ENCODE measurements at regions not wholly inside any gene's neighbourhood (a gene's known extent, or its start where the extent isn't known, plus 50 kb on each side); places are given as distances from the start of the nearest gene placed in this dataset.
"Not testable (repeated sequence)": the region's sequence is repeated elsewhere in the genome, so short reads cannot be mapped to it uniquely, and the experiment has no call there.

- no peak for DNase-seq
Measured at GRCh38 chr2:106288873-106289272, 94.8 kb upstream of the UXS1 start.

- no peak for DNase-seq
Measured at GRCh38 chr2:106285237-106285829, 91.2 kb upstream of the UXS1 start.

- no peak for DNase-seq
Measured at GRCh38 chr2:106284691-106285202, 90.6 kb upstream of the UXS1 start.

DNA sequence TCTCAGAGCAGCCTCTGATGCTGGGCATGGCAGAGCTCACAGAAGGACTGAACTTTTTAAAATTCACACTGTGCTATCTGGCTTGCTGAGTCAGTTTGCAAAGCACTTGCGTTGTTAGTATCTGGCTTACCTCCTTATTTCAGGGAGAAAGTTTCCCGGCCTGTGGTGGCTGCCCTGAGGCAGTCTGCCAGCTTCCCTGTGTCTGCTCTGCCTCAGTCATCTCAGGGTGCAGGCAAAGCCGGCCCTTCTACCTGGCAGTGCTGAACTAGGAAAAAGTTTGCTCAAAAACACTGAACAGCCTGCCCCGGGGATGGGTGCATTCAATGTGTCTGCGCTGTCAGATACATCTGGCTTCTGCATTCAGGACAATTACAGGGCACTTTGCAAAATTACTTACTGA lies 90.2 kb upstream of the UXS1 start:
- peak; percentile 12 for DNase-seq

- DNase-seq, result not testable (repeated sequence)
Measured at GRCh38 chr2:106283228-106284152, 89.4 kb upstream of the UXS1 start.

DNA sequence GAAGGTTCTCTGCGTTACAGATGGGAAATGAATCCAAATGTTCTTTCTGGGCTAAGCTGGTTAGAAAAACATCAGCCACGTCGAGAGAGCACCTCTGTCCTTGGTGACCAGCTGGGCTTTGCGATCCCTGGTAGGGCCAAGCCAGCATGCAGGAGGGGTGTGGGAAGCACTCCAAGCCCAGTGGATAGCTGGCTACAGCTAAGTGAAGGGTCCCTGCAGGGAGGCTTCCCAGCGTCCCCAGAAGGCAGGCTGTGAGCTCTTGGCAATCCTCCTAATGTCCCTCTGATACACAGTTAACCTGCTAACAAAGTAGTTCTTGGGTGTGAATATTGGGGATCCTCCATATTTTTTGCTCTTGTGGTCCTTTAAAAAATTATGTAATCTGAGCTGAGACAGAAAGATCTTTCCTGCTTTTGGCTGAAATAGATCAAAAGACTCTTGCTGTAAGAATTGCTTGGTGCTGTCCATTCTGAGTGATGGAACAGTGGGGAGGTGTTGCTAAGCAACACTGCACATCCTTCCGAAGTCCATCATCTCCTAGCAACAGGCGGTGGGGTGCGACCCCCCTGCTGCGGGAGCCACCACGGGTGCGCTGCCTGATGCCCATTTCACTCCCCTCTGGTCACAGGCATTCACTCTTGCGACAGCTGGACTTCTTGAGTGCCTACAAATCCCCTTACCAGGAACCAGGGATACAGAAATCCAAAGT lies 88.5 kb upstream of the UXS1 start:
- peak; percentile 50 for DNase-seq

DNA sequence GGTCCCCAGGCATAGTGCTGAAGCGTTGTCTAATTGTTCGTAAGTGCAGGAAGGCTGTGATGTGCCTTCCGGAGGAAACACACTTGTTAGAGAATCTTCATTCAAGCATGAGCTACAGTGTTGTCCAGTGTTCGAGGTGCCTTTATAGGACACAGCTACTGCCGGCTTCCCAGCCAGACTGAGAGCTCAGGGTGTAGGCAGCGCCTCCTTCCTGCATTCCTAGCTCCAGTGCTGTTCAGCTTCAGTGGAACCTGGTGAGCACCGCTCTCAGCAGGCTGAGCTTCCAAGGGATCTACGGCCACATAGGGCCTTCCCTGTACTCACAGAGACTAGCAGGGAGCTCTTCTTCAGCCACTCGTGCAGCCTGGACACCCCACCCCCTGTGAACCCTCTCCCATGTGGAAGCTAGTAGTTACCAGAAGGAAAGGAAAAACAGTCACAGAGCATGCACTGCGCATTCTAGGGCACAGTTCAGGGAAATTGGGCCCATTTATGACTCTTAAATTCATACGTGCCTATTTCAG lies 87.9 kb upstream of the UXS1 start:
- DNase-seq, result not testable (repeated sequence)

DNA sequence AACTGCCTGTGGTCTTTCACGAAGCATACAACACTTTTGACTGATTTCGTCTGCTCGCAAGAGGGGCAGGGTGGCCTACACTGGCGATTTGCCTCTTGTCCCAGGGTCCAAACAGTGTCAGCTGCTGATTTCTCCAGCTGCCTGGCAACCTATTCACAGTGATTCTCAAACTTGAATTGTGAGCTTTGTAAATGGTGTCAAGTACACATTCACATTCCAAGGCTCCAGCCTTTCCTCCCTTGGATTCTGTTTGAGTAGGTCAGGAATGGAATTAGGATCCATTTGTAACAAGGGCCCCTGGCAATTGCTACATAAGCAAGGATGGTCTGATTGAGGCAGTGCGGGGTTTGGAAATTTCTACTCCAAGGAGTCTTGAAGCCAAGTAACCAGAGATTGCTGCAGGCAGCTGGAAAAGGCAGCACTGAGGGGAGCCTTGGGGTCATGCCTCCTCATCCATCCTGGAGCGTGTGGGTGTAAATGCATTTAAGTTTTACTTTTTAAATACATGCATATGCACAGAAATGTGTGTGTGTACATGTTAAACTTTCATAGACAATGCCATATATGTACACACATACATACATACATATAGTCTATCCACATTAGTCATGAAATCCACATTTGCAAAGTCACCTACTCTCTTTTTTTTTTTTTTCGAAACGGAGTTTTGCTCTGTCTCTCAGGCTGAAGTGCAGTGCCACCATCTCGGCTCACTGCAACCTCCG lies 86.8 kb upstream of the UXS1 start:
- DNase-seq, result no peak

DNA sequence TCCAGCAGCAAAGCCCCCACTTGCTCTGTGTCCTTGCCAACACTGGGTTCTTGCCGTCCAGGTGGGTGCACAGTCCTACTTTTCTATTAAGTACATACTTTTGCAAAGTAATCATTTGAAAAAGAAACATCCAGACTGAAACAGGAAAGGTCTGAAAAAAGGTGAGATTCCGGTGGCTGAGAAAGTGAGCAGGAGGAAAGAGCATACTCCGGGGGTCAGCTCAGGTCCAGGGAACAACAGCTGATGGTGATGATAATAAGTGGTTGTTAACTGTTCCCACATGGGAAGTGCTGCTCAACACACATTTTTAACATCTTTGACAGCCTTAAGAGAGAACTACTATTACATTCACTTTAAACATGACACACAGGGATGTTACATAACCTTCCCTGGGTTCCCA lies 86.1 kb upstream of the UXS1 start:
- DNase-seq, result no peak

- no peak for DNase-seq
Measured at GRCh38 chr2:106278112-106278876, 84.2 kb upstream of the UXS1 start.

- no peak for DNase-seq
Measured at GRCh38 chr2:106277426-106277825, 83.3 kb upstream of the UXS1 start.

DNA sequence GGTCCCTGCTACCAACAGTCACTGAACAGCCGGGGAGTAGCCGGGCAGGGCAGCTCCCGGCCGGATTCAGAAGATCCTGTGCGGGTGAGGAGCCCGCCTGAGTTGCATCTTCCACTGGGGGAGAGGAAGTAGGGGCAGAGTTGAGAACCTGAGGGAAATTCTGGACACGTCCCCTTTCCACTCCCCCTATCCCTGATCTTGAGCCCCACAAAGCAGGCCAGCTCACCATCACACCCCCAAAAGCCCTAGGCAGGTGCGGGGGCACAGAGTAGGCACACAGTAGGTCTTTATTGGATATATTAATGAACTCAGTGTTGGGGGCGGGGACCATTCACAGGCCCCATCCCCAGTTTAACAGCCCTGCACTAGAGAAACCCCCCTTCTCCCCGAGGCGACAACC lies 81.9 kb upstream of the UXS1 start:
- DNase-seq, result no peak

DNA sequence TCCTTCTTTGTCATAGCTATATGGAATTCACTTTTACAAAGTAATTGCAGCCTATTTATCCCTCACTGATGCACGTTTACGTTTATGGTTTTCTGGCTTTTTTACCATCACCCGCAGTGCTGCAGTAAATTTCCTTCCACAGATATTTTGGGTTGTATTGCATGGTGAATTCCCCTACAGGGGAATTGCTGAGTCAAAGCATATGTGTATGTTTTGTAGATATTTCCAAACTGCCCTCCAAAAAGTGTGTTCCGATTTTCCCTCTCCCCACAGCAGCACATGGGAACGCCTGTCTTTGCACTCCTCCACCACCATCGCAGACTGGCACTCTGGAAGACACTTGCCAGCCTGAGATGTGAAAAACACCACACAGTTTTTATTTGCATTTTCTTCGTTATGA lies 80.6 kb upstream of the UXS1 start:
- DNase-seq, result no peak

GRCh38 chr2:106272216-106272807 lies 78.2 kb upstream of the UXS1 start:
- DNase-seq, result no peak

DNA sequence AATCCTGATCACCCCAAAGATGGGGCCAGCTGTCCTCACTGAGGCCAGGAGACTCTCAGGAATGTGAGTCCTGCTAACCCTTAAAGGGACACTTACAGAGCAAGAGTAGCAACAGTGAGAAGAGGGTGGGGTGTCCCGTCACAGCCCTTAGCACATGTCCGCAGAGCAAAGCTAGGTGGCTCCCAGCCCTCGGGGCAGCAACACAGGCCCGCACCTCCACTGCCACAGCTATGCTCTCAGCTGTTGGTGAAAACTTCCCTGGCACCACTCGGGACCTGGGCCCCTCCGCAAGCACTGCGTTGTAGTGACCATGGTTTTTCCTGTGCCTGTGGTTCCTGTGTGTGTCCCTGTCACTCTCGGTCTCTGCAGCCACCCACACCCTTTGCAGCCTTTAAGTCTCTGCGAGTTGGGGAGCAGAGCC lies 76.4 kb upstream of the UXS1 start:
- DNase-seq, result peak; percentile 13

- peak; percentile 44 for DNase-seq
Measured at GRCh38 chr2:106269591-106270291, 75.6 kb upstream of the UXS1 start.

- no peak for DNase-seq
Measured at GRCh38 chr2:106267997-106268396, 73.9 kb upstream of the UXS1 start.

DNA sequence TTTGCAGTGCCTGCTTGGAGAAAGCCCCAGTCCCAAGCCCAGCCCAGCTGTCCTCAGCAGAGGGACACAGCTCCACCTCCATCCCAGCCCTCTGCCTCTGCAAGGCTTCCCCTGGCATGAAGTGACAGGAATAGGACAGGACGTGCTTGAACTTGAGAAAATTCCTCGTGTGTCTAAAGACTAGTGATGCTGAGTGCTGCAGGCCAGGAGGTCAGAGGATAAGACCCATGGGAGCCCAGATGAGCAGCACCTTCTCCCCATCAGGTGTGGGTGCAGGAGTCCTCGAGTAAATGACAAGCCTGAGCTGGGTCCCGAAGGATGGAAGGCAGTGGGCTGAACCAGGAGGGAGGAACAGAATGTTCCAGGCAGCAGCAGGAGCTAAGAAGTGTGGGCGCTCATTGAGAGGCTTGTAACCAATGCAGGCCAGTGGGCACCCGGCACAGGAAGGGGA lies 67.8 kb upstream of the UXS1 start:
- no peak for DNase-seq

DNA sequence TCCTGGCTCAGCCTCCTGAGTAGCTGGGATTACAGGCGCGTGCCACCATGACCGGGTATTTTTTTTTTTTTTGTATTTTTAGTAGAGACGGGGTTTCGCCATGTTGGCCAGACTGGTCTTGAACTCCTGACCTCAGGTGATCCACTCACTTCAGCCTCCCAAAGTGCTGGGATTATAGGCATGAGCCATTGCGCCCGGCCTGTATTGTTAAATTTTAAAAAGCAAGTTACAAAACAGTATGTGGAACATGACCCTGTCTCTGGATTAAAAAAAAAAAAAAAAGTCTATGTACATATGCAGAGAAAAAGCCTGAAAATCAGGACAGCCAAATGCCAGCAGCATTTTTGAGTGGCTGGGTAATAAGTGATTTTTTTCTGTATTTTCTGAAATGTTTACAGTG lies 64.8 kb upstream of the UXS1 start:
- DNase-seq, result not testable (repeated sequence)

DNA sequence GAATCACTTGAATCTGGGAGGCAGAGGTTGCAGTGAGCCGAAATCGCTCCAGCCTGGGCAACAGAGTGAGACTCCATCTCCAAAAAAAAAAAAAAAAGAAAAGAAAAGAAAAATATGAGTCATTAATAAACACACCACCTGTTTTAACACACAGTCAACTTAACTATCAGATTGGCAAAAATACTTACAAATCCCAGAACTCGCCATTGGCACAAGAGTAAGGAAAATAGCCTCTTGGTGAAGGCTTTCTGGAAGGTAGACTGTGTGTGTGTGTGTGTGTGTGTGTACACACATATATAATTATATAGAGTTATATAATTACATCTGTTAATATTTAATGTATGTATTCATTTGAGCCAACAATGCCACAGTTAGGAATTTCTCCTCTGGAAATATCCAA lies 63.7 kb upstream of the UXS1 start:
- no peak for DNase-seq

DNA sequence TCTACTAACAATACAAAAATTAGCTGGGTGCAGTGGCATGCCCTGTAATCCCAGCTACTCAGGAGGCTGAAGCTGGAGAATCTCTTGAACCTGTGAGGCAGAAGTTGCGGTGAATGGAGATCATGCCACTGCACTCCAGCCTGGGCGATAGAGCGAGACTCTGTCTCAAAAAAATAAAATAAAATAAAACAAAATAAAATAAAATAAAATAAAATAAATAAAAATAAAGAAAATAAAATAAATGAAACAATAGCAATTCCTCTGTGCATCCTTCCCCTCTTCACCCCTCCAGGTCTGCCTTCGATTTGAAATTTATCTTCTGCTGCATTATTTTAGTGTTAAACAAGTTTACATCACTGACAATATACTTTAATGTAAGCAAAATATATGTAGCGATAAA lies 63.0 kb upstream of the UXS1 start:
- DNase-seq, result no peak
